ENCODE measurements at regions not wholly inside any gene's neighbourhood (a gene's known extent, or its start where the extent isn't known, plus 50 kb on each side); places are given as distances from the start of the nearest gene placed in this dataset.

GRCh38 chr2:78681386-78681785 lies 344.1 kb upstream of the REG3G start:
- POLR2A ChIA-PET = no interaction called here
- H3K4me3 ChIP-seq (ENCODE audit: low read depth, low read length) = no peak overlapping the region
- CTCF ChIA-PET = no interaction called here
- DNase-seq (ENCODE audit: low read depth, low spot score) = no peak
- TF ChIP-seq CTCF (IDR thresholded peaks at IDR 0.05; ENCODE audit: insufficient read depth, low read length, missing control alignments) = no peak

GRCh38 chr2:78682781-78683180 lies 342.7 kb upstream of the REG3G start:
- ChIA-PET CTCF (no interaction called here), POLR2A (no interaction called here)
- TF ChIP-seq CTCF (IDR thresholded peaks at IDR 0.05; ENCODE audit: insufficient read depth, low read length, missing control alignments) = no peak
- H3K4me3 ChIP-seq (ENCODE audit: low read depth, low read length) = no peak overlapping the region
- no peak for DNase-seq (ENCODE audit: low read depth, low spot score)

- ChIA-PET CTCF (no interaction called here), POLR2A (no interaction called here)
- TF ChIP-seq CTCF (IDR thresholded peaks at IDR 0.05; ENCODE audit: insufficient read depth, low read length, missing control alignments) = no peak
- no peak for DNase-seq (ENCODE audit: low read depth, low spot score)
- no peak overlapping the region for H3K4me3 ChIP-seq (ENCODE audit: low read depth, low read length)
Observed at GRCh38 chr2:78686625-78687153, 338.8 kb upstream of the REG3G start.

- no peak for TF ChIP-seq CTCF (IDR thresholded peaks at IDR 0.05; ENCODE audit: insufficient read depth, low read length, missing control alignments)
- POLR2A ChIA-PET = no interaction called here
- CTCF ChIA-PET = no interaction called here
- no peak for DNase-seq (ENCODE audit: low read depth, low spot score)
- no peak overlapping the region for H3K4me3 ChIP-seq (ENCODE audit: low read depth, low read length)
Observed at GRCh38 chr2:78699696-78700095, 325.8 kb upstream of the REG3G start.

GRCh38 chr2:78701546-78701945 lies 324.0 kb upstream of the REG3G start:
- H3K4me3 ChIP-seq (ENCODE audit: low read depth, low read length) = no peak overlapping the region
- ChIA-PET POLR2A (no interaction called here), CTCF (no interaction called here)
- TF ChIP-seq CTCF (IDR thresholded peaks at IDR 0.05; ENCODE audit: insufficient read depth, low read length, missing control alignments) = no peak
- no peak for DNase-seq (ENCODE audit: low read depth, low spot score)

GRCh38 chr2:78707776-78708386 lies 317.6 kb upstream of the REG3G start:
- no peak overlapping the region for H3K4me3 ChIP-seq (ENCODE audit: low read depth, low read length)
- no peak for TF ChIP-seq CTCF (IDR thresholded peaks at IDR 0.05; ENCODE audit: insufficient read depth, low read length, missing control alignments)
- no peak for DNase-seq (ENCODE audit: low read depth, low spot score)
- ChIA-PET CTCF (no interaction called here), POLR2A (no interaction called here)
